ENCODE measurements at regions not wholly inside any gene's neighbourhood (a gene's known extent, or its start where the extent isn't known, plus 50 kb on each side); places are given as distances from the start of the nearest gene placed in this dataset.

- in situ Hi-C loops (cut with HindIII; ENCODE audit: low pct_unique_long_range_greater_than_20kb, low sequenced_read_pairs) (no loop called here), intact Hi-C loops (cut with micrococcal nuclease; ENCODE audit: unreplicated experiment) (no loop called here)
- DNase-seq (ENCODE audit: low read depth, low spot score) (no peak), ATAC-seq (no peak)
- Histone ChIP-seq H3K4me3 (ENCODE audit: low read depth in 2 of 2, low read length in 2 of 2) (no peak overlapping the region), H3K27ac (ENCODE audit: low read length) (no peak overlapping the region), H3K27me3 (ENCODE audit: control insufficient read depth, insufficient read depth, low read length) (no peaks in the 10 kb centered on the region), H3K4me1 (ENCODE audit: control insufficient read depth, insufficient read depth, low read length) (no peaks in the 10 kb centered on the region), H3K9me3 (ENCODE audit: control insufficient read depth, insufficient read depth, low read depth, low read length) (no peaks in the 10 kb centered on the region), H3K36me3 (ENCODE audit: control insufficient read depth, insufficient read depth, low read length) (no peaks in the 10 kb centered on the region)
- BruUV-seq (replicated peaks), result no TSS peak
- ChIA-PET CTCF (no interaction called here), POLR2A (no interaction called here)
- TF ChIP-seq TCF7L2 (IDR thresholded peaks at IDR 0.05; ENCODE audit: low read depth, low read length), result no peak
- no peak for TF ChIP-seq REST (IDR thresholded peaks at IDR 0.05; ENCODE audit: insufficient read depth in 1 of 2, low read depth in 2 of 2, low read length in 1 of 2)
- no peak for TF ChIP-seq CTCF (IDR thresholded peaks at IDR 0.05)
- no peak for TF ChIP-seq SIN3A (IDR thresholded peaks at IDR 0.05; ENCODE audit: borderline replicate concordance, insufficient read depth, low read depth, low read length)
- TF ChIP-seq POLR2AphosphoS5 (IDR thresholded peaks at IDR 0.05; ENCODE audit: low read depth, low read length), result no peak
Measured at GRCh38 chr20:11660673-11661072, 257.0 kb upstream of the BTBD3 start.

GRCh38 chr20:11671015-11671511 is 246.6 kb upstream of the BTBD3 start:
- Histone ChIP-seq H3K36me3 (ENCODE audit: control insufficient read depth, insufficient read depth, low read length) (no peaks in the 10 kb centered on the region), H3K4me3 (ENCODE audit: low read depth in 2 of 2, low read length in 2 of 2) (no peak overlapping the region), H3K27ac (ENCODE audit: low read length) (no peak overlapping the region), H3K9me3 (ENCODE audit: control insufficient read depth, insufficient read depth, low read depth, low read length) (0 out of 2 replicates have a peak, but pooled peaks cover 3% of the 10 kb centered on the region), H3K4me1 (ENCODE audit: control insufficient read depth, insufficient read depth, low read length) (no peaks in the 10 kb centered on the region), H3K27me3 (ENCODE audit: control insufficient read depth, insufficient read depth, low read length) (no peaks in the 10 kb centered on the region)
- intact Hi-C loops (cut with micrococcal nuclease; ENCODE audit: unreplicated experiment) (no loop called here), in situ Hi-C loops (cut with HindIII; ENCODE audit: low pct_unique_long_range_greater_than_20kb, low sequenced_read_pairs) (no loop called here)
- no peak for DNase-seq (ENCODE audit: low read depth, low spot score)
- ATAC-seq, result no peak
- POLR2A ChIA-PET, result no interaction called here
- TF ChIP-seq POLR2AphosphoS5 (IDR thresholded peaks at IDR 0.05; ENCODE audit: low read depth, low read length), result no peak
- TF ChIP-seq CTCF (IDR thresholded peaks at IDR 0.05), result no peak
- no peak for TF ChIP-seq TCF7L2 (IDR thresholded peaks at IDR 0.05; ENCODE audit: low read depth, low read length)
- TF ChIP-seq REST (IDR thresholded peaks at IDR 0.05; ENCODE audit: insufficient read depth in 1 of 2, low read depth in 2 of 2, low read length in 1 of 2), result no peak
- TF ChIP-seq SIN3A (IDR thresholded peaks at IDR 0.05; ENCODE audit: borderline replicate concordance, insufficient read depth, low read depth, low read length), result no peak
- CTCF ChIA-PET, result no interaction called here
- BruUV-seq (replicated peaks), result no TSS peak

Data from Panc1 (cell line).